Endodermal cell (in vitro differentiated cells): ENCODE measurements at regions not wholly inside any gene's neighbourhood (a gene's known extent, or its start where the extent isn't known, plus 50 kb on each side); places are given as distances from the start of the nearest gene placed in this dataset.

Experiments
- DNase-seq: peaks from one replicate; pipeline ENCODE4 v3.0.0-alpha.2; 2017
- H3K27ac ChIP-seq: 2 replicates; pipeline ENCODE4 v1.5.1; 2013; ENCODE audit warnings: mild to moderate bottlenecking, low read depth, low read length, moderate library complexity
- H3K27me3 ChIP-seq: 2 replicates; pipeline ENCODE4 v1.6.1; 2013; ENCODE audit warnings: mild to moderate bottlenecking, low read length, moderate library complexity; ENCODE audit not compliant: insufficient read depth, control insufficient read depth, poor library complexity, severe bottlenecking
- H3K36me3 ChIP-seq: 2 replicates; pipeline ENCODE4 v1.7.0; 2013; ENCODE audit warnings: mild to moderate bottlenecking, low read length, moderate library complexity; ENCODE audit not compliant: control insufficient read depth, insufficient read depth
- H3K4me1 ChIP-seq: one replicate; pipeline ENCODE4 v1.7.0; 2013; ENCODE audit warnings: low read length; ENCODE audit not compliant: control insufficient read depth, insufficient read depth
- H3K4me3 ChIP-seq: 2 replicates; pipeline ENCODE4 v1.5.1; 2013; ENCODE audit warnings: mild to moderate bottlenecking, low read length, moderate library complexity
- H3K9ac ChIP-seq: 2 replicates; pipeline ENCODE4 v1.6.1; 2013; ENCODE audit warnings: mild to moderate bottlenecking, low read length, moderate library complexity; ENCODE audit not compliant: poor library complexity, severe bottlenecking; ENCODE audit errors: extremely low read depth
- H3K9me3 ChIP-seq: 2 replicates; pipeline ENCODE4 v1.6.1; 2013; ENCODE audit warnings: mild to moderate bottlenecking, low read length, moderate library complexity; ENCODE audit not compliant: control insufficient read depth
- H3K27ac Mint-ChIP-seq: 2 replicates; pipeline ENCODE4 v1.8.0; 2020; ENCODE audit warnings: mixed read lengths
- H3K27me3 Mint-ChIP-seq: 2 replicates; pipeline ENCODE4 v1.8.0; 2021; ENCODE audit warnings: mild to moderate bottlenecking, mixed read lengths; ENCODE audit not compliant: insufficient read depth
- H3K36me3 Mint-ChIP-seq: 2 replicates; pipeline ENCODE4 v1.8.0; 2020; ENCODE audit warnings: low read depth, mixed read lengths
- H3K4me1 Mint-ChIP-seq: 2 replicates; pipeline ENCODE4 v1.8.0; 2020; ENCODE audit warnings: mixed read lengths
- H3K4me3 Mint-ChIP-seq: 2 replicates; pipeline ENCODE4 v1.8.0; 2020; ENCODE audit warnings: mild to moderate bottlenecking, moderate library complexity, mixed read lengths
- H3K9me3 Mint-ChIP-seq: 2 replicates; pipeline ENCODE4 v1.8.0; 2020; ENCODE audit warnings: mild to moderate bottlenecking, mixed read lengths
- CTCF ChIP-seq: fragments of 200-600 bp; sonication (generic); conservative IDR thresholded peaks from 2 replicates; pipeline ENCODE4 v1.5.0; 2021; ENCODE audit warnings: antibody characterized with exemption, mild to moderate bottlenecking
- WGBS, 2 experiments: methylation state at CpG; one replicate each; pipeline versions ENCODE4 v1.1.5 to v1.1.7; 2013; ENCODE audit warnings: missing lambda C conversion rate in 2 of 2, mixed read lengths in 1 of 2; ENCODE audit not compliant: insufficient coverage in 1 of 2, insufficient read length in 1 of 2; 5-methylcytosine and 5-hydroxymethylcytosine counted together

DNA sequence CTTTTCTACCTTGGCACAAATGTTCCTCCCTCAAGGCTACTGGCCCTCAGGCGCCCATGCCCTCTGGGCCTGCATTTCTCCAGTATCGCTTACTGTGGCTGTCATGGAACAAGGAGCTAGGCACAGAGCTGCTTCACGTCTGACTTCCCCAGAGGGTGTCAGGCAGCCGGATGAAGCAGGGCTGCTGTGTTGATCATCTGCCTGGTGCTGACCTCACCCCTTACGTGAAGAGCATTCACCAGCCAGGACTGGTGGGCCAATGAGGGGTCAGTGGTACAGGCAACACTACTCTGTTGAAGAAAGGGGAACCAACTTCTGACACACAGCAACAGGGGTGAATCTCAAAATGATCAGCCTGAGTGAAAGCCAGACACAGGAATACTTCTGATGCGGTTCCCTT, 215.5 kb upstream of the GALNT2 start:
- H3K27me3 Mint-ChIP-seq: peaks cover 6% of the 10 kb centered on the region
- WGBS, 2 experiments: 88 to 97% methylated on average over 5 to 6 of the region's 6 CpGs
- Histone ChIP-seq H3K27ac (no peak overlapping the region), H3K9ac (no peak overlapping the region), H3K9me3 (no peaks in the 10 kb centered on the region), H3K4me3 (no peak overlapping the region), H3K36me3 (no peaks in the 10 kb centered on the region), H3K27me3 (no peaks in the 10 kb centered on the region), H3K4me1 (no peaks in the 10 kb centered on the region)
- H3K4me1 Mint-ChIP-seq: no peaks in the 10 kb centered on the region
- DNase-seq: no peak
- no peaks in the 10 kb centered on the region for H3K9me3 Mint-ChIP-seq
- H3K4me3 Mint-ChIP-seq: no peak overlapping the region
- no peaks in the 10 kb centered on the region for H3K36me3 Mint-ChIP-seq
- no peak for TF ChIP-seq CTCF
- no peak overlapping the region for H3K27ac Mint-ChIP-seq

- WGBS, 2 experiments: 83% methylated on average over 3 of the region's 3 CpGs; no CpG with 5 or more reads in 1 of the 2 experiments
- Mint-ChIP-seq H3K9me3 (no peaks in the 10 kb centered on the region), H3K27ac (no peak overlapping the region)
These were observed 213.3 kb upstream of the GALNT2 start for GRCh38 chr1:229853751-229854150.

DNA sequence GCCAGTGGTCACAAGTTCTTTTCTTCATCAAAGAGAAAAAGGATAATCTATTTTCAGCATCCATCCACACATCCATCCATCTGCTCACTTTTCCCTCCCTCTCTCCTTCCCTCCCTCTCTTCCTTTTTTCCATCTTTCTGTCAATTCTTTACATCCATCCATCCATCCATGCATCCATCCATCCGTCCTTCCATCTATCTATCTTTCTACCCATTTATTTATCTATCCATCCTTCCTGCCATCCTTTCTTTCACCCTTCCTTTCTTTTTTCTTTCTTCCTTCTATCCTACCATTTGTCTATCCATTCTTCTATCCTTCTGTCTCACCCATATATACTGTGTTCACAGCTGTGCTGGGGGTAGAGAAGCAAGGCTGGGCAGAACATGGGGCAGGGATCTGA, 212.4 kb upstream of the GALNT2 start:
- Mint-ChIP-seq H3K27me3 (peaks cover 2% of the 10 kb centered on the region), H3K9me3 (no peaks in the 10 kb centered on the region), H3K4me3 (no peak overlapping the region), H3K27ac (no peak overlapping the region), H3K4me1 (no peaks in the 10 kb centered on the region), H3K36me3 (no peaks in the 10 kb centered on the region)
- 91 to 96% methylated on average over 1 of the region's 1 CpG for WGBS, 2 experiments
- no peaks in the 10 kb centered on the region for H3K9me3 ChIP-seq
- no peaks in the 10 kb centered on the region for H3K27me3 ChIP-seq
- no peak overlapping the region for H3K27ac ChIP-seq
- no peak overlapping the region for H3K4me3 ChIP-seq
- no peak for TF ChIP-seq CTCF
- H3K36me3 ChIP-seq: no peaks in the 10 kb centered on the region
- DNase-seq: no peak
- H3K9ac ChIP-seq: no peak overlapping the region
- H3K4me1 ChIP-seq: no peaks in the 10 kb centered on the region

More at GRCh38 chr1:229853751-229854150, 213.3 kb upstream of the GALNT2 start:
- H3K27me3 ChIP-seq: no peaks in the 10 kb centered on the region
- no peak for DNase-seq
- Mint-ChIP-seq H3K36me3 (no peaks in the 10 kb centered on the region), H3K4me3 (no peak overlapping the region), H3K4me1 (no peaks in the 10 kb centered on the region), H3K27me3 (peaks cover 2% of the 10 kb centered on the region)
- no peaks in the 10 kb centered on the region for H3K36me3 ChIP-seq
- H3K4me1 ChIP-seq: no peaks in the 10 kb centered on the region
- no peaks in the 10 kb centered on the region for H3K9me3 ChIP-seq
- no peak overlapping the region for H3K27ac ChIP-seq
- no peak for TF ChIP-seq CTCF
- no peak overlapping the region for H3K9ac ChIP-seq
- no peak overlapping the region for H3K4me3 ChIP-seq
